Esophagus muscularis mucosa (tissue), 4 donors: ENCODE measurements at regions not wholly inside any gene's neighbourhood (a gene's known extent, or its start where the extent isn't known, plus 50 kb on each side); places are given as distances from the start of the nearest gene placed in this dataset.

ENCODE experiments used
- DNase-seq: peaks from one replicate; pipeline ENCODE4 v3.0.0-alpha.2; 2017; ENCODE audit errors: extremely low spot score
- H3K27ac ChIP-seq, 4 donors: fragments of 200-600 bp; sonication (generic); replicated peaks in 1 of 4; 1 replicate in 3 of 4; 2 replicates in 1 of 4; pipeline ENCODE4 v1.5.1; 2016 to 2019; ENCODE audit warnings: mild to moderate bottlenecking in 1 of 4
- H3K27me3 ChIP-seq, 4 donors: fragments of 200-600 bp; sonication (generic); one replicate each; pipeline versions ENCODE4 v1.5.1 to v1.6.0; 2016 to 2019
- H3K36me3 ChIP-seq, 4 donors: fragments of 200-600 bp; sonication (generic); one replicate each; pipeline ENCODE4 v1.5.1; 2016 to 2019
- H3K4me1 ChIP-seq, 4 donors: fragments of 200-600 bp; sonication (generic); one replicate each; pipeline ENCODE4 v1.5.1; 2016 to 2019
- H3K4me3 ChIP-seq, 4 donors: fragments of 200-600 bp; sonication (generic); 1 replicate in 2 of 4; 2 replicates in 2 of 4; pipeline ENCODE4 v1.5.1; 2016 to 2019; ENCODE audit warnings: mild to moderate bottlenecking in 4 of 4, moderate library complexity in 1 of 4
- H3K9me3 ChIP-seq, 4 donors: fragments of 200-600 bp; sonication (generic); 1 replicate in 3 of 4; 2 replicates in 1 of 4; pipeline ENCODE4 v1.5.1; 2016 to 2019
- EP300 ChIP-seq: sonication (generic); formaldehyde crosslinking; IDR thresholded peaks from one replicate; pipeline ENCODE4 v1.6.1; 2017; ENCODE audit warnings: antibody characterized with exemption
- POLR2A ChIP-seq: fragments of 450-650 bp; IDR thresholded peaks from one replicate; pipeline ENCODE4 v1.6.1; 2017; ENCODE audit warnings: antibody characterized with exemption, moderate library complexity, mild to moderate bottlenecking, low read depth
- POLR2AphosphoS5 ChIP-seq, 2 donors: sonication (generic); formaldehyde crosslinking; IDR thresholded peaks; one replicate each; pipeline ENCODE4 v1.6.1; 2017; ENCODE audit warnings: antibody characterized with exemption in 2 of 2
- WGBS: methylation state at CpG from one replicate; pipeline ENCODE4 v1.1.5; 2018; 5-methylcytosine and 5-hydroxymethylcytosine counted together
- intact Hi-C: fragments of 100-400 bp; cut with DNase I; formaldehyde crosslinking; loops from one replicate; pipeline ENCODE4 v1.15.1; 2023
- TF ChIP-seq, protein P1 (sequence below), 3 experiments: fragments of 200-600 bp in 2 of 3; fragments of 450-650 bp in 1 of 3; sonication (generic) in 2 of 3; IDR thresholded peaks; one replicate each; pipeline ENCODE4 v1.5.1; 2017 to 2019; ENCODE audit warnings: antibody characterized with exemption in 3 of 3, mild to moderate bottlenecking in 2 of 3, moderate library complexity in 1 of 3

DNA sequence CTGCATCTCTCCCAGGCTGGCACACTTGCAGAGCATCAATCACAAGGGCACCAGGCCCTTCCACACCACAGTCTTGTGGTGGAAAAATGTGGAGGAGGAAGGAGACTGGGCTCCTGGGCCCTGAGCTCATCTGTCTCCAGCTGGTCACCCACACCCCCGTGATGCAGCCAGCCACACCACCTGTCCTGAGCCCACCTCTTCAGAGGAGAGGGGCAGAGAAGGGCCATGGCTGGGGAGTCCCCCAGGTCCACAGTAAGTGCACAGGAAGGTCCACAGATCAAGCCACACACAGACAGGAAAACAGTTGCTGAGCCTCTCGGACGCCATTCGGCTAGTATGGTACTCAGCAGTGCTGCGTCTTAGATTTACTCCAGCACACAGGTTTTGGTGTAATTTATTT is 203.5 kb upstream of the SALL3 start:
- Histone ChIP-seq H3K27ac (no peak overlapping the region), H3K9me3 (no peaks in the 10 kb centered on the region), H3K4me1 (no peaks in the 10 kb centered on the region), H3K27me3 (peaks cover 0 to 21% (median 0%) of the 10 kb centered on the region in 4 donors), H3K36me3 (no peaks in the 10 kb centered on the region), H3K4me3 (no peak overlapping the region)
- intact Hi-C loops: no loop called here
- WGBS: 94% methylated on average over 5 of the region's 5 CpGs
- no peak for TF ChIP-seq POLR2AphosphoS5 (IDR thresholded peaks at IDR 0.05)
- no peak for DNase-seq

DNA sequence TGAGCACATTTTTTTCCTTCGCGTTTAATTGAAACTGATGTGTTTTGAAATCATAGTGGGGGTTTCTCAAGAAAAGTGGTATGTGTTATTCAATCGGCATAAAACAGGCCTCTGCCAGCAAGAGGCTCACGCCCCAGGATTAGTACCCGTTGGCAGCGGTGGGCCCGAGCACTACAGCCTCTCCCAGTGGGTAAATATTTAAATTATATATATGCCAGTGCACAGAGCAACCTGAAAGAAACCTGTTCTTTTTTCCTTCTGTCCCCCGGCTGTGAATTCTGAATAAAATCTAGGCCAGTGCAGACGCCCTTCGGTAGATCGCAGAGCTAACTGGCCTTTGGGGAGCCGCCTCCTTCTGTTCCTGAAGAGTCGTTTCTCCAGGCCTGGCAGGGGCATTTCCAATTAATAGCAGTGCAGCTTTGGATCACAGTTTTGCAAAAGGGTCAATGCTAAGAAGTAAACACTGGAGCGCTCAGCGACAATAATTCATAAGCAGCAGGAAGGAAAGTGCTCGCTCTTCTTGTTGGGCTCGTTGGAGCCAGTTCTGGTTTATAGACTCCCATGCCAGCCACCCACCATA is 202.8 kb upstream of the SALL3 start:
- no peaks in the 10 kb centered on the region for H3K9me3 ChIP-seq
- no peak overlapping the region for H3K27ac ChIP-seq
- H3K4me3 ChIP-seq: no peak overlapping the region
- H3K36me3 ChIP-seq: no peaks in the 10 kb centered on the region
- no peak for DNase-seq
- 85% methylated on average over 17 of the region's 17 CpGs for WGBS
- TF ChIP-seq EP300: no peak
- TF ChIP-seq POLR2AphosphoS5 (IDR thresholded peaks at IDR 0.05): no peak
- TF ChIP-seq, protein P1, sequence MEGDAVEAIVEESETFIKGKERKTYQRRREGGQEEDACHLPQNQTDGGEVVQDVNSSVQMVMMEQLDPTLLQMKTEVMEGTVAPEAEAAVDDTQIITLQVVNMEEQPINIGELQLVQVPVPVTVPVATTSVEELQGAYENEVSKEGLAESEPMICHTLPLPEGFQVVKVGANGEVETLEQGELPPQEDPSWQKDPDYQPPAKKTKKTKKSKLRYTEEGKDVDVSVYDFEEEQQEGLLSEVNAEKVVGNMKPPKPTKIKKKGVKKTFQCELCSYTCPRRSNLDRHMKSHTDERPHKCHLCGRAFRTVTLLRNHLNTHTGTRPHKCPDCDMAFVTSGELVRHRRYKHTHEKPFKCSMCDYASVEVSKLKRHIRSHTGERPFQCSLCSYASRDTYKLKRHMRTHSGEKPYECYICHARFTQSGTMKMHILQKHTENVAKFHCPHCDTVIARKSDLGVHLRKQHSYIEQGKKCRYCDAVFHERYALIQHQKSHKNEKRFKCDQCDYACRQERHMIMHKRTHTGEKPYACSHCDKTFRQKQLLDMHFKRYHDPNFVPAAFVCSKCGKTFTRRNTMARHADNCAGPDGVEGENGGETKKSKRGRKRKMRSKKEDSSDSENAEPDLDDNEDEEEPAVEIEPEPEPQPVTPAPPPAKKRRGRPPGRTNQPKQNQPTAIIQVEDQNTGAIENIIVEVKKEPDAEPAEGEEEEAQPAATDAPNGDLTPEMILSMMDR (IDR thresholded peaks at IDR 0.05): no peak
- TF ChIP-seq POLR2A: no peak
- H3K27me3 ChIP-seq: peaks cover 0 to 15% (median 0%) of the 10 kb centered on the region in 4 donors
- intact Hi-C loops: no loop called here
- H3K4me1 ChIP-seq: no peaks in the 10 kb centered on the region

DNA sequence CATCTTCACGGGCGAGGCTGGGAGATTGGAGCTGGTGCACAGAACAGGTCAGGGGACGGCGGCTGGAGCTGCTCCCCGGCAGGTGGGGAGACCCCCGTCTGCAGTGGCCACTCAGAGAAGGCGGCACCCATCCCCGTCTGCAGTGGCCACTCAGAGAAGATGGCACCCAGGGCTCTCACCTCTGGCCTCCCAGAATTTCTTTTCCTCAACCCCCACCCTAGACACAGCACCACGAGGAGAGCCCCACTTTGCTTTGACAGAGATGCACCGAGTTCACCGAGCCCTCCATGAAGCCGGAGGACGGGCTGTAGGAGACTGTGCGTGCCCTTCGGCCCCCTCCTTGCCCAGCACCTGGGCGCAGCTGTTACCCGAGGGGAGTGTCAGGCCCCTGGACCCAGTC is 201.6 kb upstream of the SALL3 start:
- DNase-seq: no peak
- peaks cover 0 to 9% (median 0%) of the 10 kb centered on the region in 4 donors for H3K27me3 ChIP-seq
- 86% methylated on average over 11 of the region's 17 CpGs for WGBS
- TF ChIP-seq POLR2AphosphoS5 (IDR thresholded peaks at IDR 0.05): no peak
- TF ChIP-seq, protein P1 (IDR thresholded peaks at IDR 0.05): no peak
- TF ChIP-seq POLR2A: no peak
- no peak for TF ChIP-seq EP300
- H3K27ac ChIP-seq: no peak overlapping the region
- no peaks in the 10 kb centered on the region for H3K36me3 ChIP-seq
- H3K9me3 ChIP-seq: no peaks in the 10 kb centered on the region
- intact Hi-C loops: no loop called here
- H3K4me1 ChIP-seq: no peaks in the 10 kb centered on the region
- no peak overlapping the region for H3K4me3 ChIP-seq

DNA sequence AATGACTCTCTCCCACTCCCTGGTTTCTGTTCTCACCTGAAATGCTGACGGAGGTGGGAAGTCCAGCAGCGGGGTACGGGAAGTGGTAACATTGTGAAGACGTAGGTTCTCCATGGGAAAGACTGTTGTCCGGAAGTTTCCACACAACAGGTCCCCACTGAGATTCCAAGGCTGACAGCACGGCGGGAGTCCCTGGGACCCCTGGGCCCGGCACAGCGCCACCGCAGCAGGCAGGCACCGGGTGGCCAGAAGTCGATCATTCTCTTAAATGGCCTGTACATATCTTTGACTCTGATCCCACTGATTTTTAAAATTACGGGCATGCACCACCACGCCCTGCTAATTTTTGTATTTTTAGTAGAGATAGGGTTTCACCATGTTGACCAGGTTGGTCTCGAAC is 201.0 kb upstream of the SALL3 start:
- intact Hi-C loops: no loop called here
- H3K4me1 ChIP-seq: no peaks in the 10 kb centered on the region
- H3K9me3 ChIP-seq: no peaks in the 10 kb centered on the region
- no peak for TF ChIP-seq POLR2AphosphoS5 (IDR thresholded peaks at IDR 0.05)
- no peak for TF ChIP-seq EP300
- TF ChIP-seq POLR2A: no peak
- no peak overlapping the region for H3K27ac ChIP-seq
- no peak overlapping the region for H3K4me3 ChIP-seq
- DNase-seq: no peak
- no peaks in the 10 kb centered on the region for H3K36me3 ChIP-seq
- 90% methylated on average over 14 of the region's 15 CpGs for WGBS
- H3K27me3 ChIP-seq: peaks cover 0 to 6% (median 0%) of the 10 kb centered on the region in 4 donors

DNA sequence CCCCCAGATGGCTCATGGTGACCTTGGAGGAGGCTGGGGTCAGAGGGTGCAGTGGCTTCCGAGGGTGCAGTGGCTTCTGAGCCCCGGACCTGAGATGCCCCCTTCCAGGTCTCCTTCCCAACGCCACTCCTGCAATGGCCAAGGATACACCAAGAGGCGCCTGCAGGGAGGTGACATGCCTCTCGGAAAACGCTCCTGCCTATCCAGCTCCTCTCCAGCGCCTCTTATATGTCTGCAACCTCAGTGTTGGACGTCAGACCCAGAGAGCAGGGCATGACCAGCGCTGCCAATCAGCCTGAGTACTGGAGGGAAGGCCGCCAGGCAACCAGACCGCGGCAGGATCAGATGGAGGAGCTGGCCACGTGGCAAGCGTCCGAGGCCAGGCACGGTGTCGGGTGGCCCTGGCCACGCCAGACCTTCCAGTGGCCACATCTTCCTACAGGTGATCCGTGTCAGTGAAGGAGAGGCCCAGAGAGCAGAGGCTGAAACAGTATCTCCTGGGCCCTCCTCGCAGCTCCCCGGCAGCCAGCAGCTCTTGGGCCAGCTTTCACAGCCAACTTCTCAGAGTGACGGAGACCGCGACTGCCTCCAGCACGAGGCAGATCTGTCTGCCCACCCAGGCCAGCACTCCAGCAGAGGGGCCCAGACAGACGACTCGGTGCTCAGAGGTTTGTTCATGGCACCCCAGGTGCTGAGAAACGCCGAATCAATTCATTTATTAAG is 199.5 kb upstream of the SALL3 start:
- DNase-seq: no peak
- H3K4me3 ChIP-seq: no peak overlapping the region
- intact Hi-C loops: no loop called here
- TF ChIP-seq POLR2AphosphoS5 (IDR thresholded peaks at IDR 0.05): no peak
- TF ChIP-seq, protein P1 (IDR thresholded peaks at IDR 0.05): no peak
- no peak for TF ChIP-seq EP300
- TF ChIP-seq POLR2A: no peak
- no peaks in the 10 kb centered on the region for H3K36me3 ChIP-seq
- 84% methylated on average over 20 of the region's 29 CpGs for WGBS
- H3K27ac ChIP-seq: no peak overlapping the region
- H3K27me3 ChIP-seq: peaks cover 0 to 6% (median 0%) of the 10 kb centered on the region in 4 donors
- H3K9me3 ChIP-seq: no peaks in the 10 kb centered on the region
- H3K4me1 ChIP-seq: no peaks in the 10 kb centered on the region
